Fibroblast of pulmonary artery (primary cell): ENCODE measurements at regions not wholly inside any gene's neighbourhood (a gene's known extent, or its start where the extent isn't known, plus 50 kb on each side); places are given as distances from the start of the nearest gene placed in this dataset.

Experiments used
- DNase-seq: peaks from one replicate; pipeline ENCODE4 v3.0.0-alpha.2; 2010; ENCODE audit warnings: low read depth
- H3K4me3 ChIP-seq: replicated peaks from 2 replicates; pipeline ENCODE4 v1.5.1; 2011; ENCODE audit warnings: low read depth, mild to moderate bottlenecking, control low read depth, low read length, moderate library complexity
- TF ChIP-seq, protein P1 (sequence below): IDR thresholded peaks from 2 replicates; pipeline ENCODE4 v1.5.1; 2011; ENCODE audit warnings: mild to moderate bottlenecking, control low read depth, low read length, inconsistent platforms; ENCODE audit errors: missing control alignments

DNA sequence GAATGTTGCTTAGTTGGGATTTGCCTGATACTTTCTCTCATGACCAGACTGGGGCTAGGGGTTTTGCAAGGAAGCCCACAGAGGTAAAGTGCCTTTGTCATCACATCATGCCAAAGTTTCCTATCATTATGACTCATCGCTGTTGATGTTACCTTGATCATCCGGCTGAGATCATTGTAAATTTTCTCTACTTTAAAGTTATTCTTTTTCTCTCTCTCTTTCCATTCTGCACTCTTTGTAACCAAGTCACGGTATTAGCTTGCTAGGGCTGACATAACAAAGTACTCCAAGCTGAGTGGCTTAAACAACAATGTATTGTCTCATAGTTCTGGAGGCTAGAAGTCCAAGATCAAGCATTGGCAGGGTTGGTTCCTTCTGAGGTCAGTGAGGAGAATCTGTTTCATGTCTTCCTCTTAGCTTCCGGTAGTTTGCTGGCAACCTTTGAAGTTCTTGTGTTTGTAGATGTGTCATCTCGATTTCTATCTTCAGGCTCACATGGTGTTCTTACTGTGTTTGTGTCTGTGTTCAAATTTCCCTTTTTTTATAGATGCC is 113.0 kb downstream of the DTHD1 start:
- no peak overlapping the region for H3K4me3 ChIP-seq
- TF ChIP-seq, protein P1, sequence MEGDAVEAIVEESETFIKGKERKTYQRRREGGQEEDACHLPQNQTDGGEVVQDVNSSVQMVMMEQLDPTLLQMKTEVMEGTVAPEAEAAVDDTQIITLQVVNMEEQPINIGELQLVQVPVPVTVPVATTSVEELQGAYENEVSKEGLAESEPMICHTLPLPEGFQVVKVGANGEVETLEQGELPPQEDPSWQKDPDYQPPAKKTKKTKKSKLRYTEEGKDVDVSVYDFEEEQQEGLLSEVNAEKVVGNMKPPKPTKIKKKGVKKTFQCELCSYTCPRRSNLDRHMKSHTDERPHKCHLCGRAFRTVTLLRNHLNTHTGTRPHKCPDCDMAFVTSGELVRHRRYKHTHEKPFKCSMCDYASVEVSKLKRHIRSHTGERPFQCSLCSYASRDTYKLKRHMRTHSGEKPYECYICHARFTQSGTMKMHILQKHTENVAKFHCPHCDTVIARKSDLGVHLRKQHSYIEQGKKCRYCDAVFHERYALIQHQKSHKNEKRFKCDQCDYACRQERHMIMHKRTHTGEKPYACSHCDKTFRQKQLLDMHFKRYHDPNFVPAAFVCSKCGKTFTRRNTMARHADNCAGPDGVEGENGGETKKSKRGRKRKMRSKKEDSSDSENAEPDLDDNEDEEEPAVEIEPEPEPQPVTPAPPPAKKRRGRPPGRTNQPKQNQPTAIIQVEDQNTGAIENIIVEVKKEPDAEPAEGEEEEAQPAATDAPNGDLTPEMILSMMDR, result no peak
- no peak for DNase-seq

DNA sequence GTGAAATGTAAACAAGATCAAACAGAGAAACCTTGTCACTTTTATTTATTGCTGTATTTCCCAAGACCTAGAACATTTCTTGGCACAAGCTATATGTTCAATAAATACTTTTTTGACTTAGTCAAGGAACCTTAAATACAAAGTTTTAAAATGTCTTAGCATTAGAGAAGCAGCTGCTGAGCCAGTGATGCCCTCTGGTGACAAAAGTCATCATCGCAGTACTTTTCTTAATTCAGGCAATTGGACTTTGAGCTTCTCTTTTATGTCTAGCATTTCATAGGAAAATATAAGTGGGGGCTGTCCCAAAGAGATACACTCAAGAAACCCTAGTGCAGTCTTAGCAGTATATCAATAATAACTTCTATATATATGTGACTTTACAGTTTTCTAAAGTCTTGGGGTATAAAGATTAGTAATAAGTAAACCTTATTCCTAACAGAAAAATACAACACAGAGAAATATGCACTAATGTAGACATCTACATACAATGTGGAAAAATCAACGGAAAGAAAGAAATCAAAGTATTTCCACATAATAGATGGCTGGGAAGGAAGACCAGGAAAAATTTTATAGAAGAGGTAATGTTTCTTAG is 118.4 kb downstream of the DTHD1 start:
- DNase-seq, result peak; percentile 28
- no peak overlapping the region for H3K4me3 ChIP-seq
- TF ChIP-seq, protein P1, result peak; percentile 55

DNA sequence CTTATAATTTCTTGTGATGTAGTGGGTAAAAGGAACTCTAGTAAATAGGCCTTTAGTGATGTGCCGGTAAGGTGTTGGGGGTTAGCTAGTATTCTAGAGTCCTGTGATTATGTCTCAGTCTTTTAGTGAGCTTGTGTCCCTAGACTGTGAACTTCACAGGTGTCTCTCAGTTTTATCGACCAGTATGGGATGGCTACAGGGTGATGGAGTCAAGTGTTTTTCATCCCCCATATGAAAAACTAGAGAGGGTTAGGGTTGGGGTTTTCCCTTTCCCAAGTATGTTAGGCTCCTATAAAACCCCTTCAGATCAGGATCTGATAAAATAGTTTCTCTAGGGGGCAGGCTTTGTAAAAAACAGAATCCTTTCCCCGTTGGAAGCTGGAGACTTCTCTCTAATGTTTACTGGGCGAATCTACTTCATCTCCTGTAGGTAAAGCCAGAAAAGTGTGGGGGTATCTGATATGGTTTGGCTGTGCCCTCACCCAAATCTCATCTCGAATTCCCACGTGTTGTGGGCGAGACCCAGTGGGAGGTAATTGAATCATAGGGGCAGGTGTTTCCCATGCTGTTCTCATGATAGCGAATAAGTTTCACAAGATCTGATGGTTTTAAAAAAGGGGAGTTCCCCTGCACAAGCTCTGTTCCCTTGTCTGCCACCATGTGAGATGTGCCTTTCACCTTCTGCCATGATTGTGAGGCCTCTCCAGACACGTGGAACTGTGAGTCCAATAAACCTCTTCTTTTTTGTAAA is 120.8 kb downstream of the DTHD1 start:
- DNase-seq, result no peak
- TF ChIP-seq, protein P1, result no peak
- H3K4me3 ChIP-seq, result no peak overlapping the region

DNA sequence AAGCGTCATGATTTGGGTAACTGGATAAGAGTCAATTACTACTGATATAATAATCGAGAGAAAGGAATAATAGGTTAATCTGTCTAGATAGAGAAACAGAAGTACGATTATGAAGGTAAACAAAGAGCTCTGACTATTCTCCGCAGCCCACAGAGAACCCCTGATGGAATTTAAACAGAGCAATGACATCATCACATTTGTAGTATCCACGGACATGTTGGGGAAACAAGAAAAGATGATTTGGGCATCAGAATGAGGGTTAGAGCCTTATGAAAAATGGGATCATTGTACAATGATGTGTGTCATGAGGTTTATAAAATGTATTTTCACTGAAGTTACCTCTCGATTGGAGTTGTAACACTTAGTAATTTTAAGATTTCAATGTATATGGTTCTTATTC is 129.9 kb downstream of the DTHD1 start:
- TF ChIP-seq, protein P1, result no peak
- no peak for DNase-seq
- H3K4me3 ChIP-seq, result no peak overlapping the region

DNA sequence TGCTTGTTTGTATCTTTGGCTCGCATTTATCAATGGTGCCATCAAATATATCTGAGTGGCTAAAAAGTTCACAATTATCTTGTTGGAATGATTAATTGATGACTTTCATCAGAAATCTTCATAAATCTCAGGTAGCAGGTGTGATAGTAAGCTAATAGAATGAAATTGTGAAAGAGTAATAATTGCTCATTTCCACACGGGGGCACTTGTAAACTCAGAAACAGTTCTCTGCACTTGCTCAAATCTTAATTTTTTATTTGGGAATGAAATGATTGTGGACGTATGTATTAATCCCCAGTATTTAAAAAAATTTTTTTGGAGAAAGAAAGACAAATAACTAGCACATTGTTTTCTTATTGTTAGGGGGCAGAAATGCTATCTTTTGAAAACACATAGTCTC is 132.8 kb downstream of the DTHD1 start:
- TF ChIP-seq, protein P1, result peak; percentile 14
- no peak overlapping the region for H3K4me3 ChIP-seq
- DNase-seq, result peak; percentile 0

DNA sequence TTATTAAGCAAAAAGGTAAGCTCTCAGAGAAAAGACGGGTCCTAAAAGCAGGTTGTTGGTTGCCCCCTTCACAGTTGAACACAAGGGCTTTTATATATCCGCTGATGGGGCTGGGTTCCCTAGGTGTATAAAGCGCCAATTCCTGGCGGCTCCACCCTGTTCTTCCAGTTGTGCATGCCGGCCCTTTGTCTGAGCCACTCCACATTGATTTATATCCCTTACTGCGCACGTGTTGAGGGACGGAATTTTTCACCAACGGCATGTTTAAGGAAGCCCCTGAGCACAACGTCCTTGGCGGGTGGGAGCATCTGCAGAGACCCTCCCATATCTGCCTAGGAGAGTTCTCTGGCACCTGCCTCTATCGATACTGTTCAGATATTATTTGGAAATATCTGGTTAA is 135.7 kb downstream of the DTHD1 start:
- TF ChIP-seq, protein P1, result no peak
- no peak for DNase-seq
- H3K4me3 ChIP-seq, result no peak overlapping the region
